AG04450 (cell line): ENCODE measurements at regions not wholly inside any gene's neighbourhood (a gene's known extent, or its start where the extent isn't known, plus 50 kb on each side); places are given as distances from the start of the nearest gene placed in this dataset.

Experiments
- CTCF ChIA-PET: fragments of 300-600, 350-600 bp; formaldehyde crosslinking; extraction: SDS; loops from one replicate; lab custom pipeline; 2022; ENCODE audit warnings: antibody characterized with exemption, inconsistent platforms; lab: Charles Lee
- POLR2A ChIA-PET: fragments of 350-600 bp; formaldehyde crosslinking; extraction: SDS; loops from one replicate; lab custom pipeline; 2021; ENCODE audit warnings: antibody characterized with exemption, inconsistent platforms; lab: Yijun Ruan, JAX
- DNase-seq: peaks from one replicate; pipeline ENCODE4 v3.0.0-alpha.2; 2011; ENCODE audit warnings: low read depth, low spot score
- H3K27ac ChIP-seq: one replicate; pipeline ENCODE4 v1.5.1; 2012; ENCODE audit warnings: low read depth, low read length, control low read depth
- H3K27me3 ChIP-seq: one replicate; pipeline ENCODE4 v1.6.0; 2012; ENCODE audit warnings: low read length; ENCODE audit not compliant: control insufficient read depth, insufficient read depth
- H3K4me3 ChIP-seq: 2 replicates; pipeline ENCODE4 v1.5.1; 2011; ENCODE audit warnings: mild to moderate bottlenecking, low read depth, low read length, control low read depth
- H3K9me3 ChIP-seq: 2 replicates; pipeline ENCODE4 v1.5.1; 2012; ENCODE audit warnings: low read length; ENCODE audit not compliant: control insufficient read depth, insufficient read depth
- TF ChIP-seq, protein P1 (sequence below): IDR thresholded peaks from 2 replicates; pipeline ENCODE4 v1.5.1; 2011; ENCODE audit warnings: low read depth, low read length, control low read depth, inconsistent platforms

DNA sequence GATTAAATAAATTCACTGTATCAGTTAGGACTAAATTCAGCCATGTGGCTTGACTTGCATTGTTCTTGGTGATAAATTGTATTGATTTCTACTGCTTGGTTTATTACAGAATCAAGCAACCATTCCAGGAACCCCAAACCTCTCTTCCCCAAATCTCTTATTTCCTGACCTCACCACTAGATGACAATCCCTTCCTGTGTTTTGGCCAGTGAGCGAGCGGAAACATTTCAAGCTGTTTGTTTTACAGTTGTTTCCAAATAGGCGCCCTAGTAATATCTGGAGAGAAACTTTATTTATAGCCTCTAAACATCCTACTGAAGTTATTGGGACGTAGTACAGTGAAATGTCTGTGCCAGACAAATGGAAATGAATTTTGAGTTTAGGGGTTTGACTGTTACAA lies 161.1 kb downstream of the SNAPC1 start:
- ChIA-PET POLR2A (interaction anchor here (0.9 kb wide), 1 partner anchor 203 kb away, joined by 3 read pairs; no protein-coding TSS in a partner anchor), CTCF (interaction anchor here (0.6 to 3.4 kb wide), 6 partner anchors 144 to 208 kb away, joined by 3 to 74 read pairs (median 3); no protein-coding TSS in a partner anchor)
- H3K27me3 ChIP-seq, result no peaks in the 10 kb centered on the region
- TF ChIP-seq, protein P1, sequence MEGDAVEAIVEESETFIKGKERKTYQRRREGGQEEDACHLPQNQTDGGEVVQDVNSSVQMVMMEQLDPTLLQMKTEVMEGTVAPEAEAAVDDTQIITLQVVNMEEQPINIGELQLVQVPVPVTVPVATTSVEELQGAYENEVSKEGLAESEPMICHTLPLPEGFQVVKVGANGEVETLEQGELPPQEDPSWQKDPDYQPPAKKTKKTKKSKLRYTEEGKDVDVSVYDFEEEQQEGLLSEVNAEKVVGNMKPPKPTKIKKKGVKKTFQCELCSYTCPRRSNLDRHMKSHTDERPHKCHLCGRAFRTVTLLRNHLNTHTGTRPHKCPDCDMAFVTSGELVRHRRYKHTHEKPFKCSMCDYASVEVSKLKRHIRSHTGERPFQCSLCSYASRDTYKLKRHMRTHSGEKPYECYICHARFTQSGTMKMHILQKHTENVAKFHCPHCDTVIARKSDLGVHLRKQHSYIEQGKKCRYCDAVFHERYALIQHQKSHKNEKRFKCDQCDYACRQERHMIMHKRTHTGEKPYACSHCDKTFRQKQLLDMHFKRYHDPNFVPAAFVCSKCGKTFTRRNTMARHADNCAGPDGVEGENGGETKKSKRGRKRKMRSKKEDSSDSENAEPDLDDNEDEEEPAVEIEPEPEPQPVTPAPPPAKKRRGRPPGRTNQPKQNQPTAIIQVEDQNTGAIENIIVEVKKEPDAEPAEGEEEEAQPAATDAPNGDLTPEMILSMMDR, result peak; percentile 83
- no peak overlapping the region for H3K27ac ChIP-seq
- no peak overlapping the region for H3K4me3 ChIP-seq
- H3K9me3 ChIP-seq, result no peaks in the 10 kb centered on the region
- DNase-seq, result peak; percentile 23

DNA sequence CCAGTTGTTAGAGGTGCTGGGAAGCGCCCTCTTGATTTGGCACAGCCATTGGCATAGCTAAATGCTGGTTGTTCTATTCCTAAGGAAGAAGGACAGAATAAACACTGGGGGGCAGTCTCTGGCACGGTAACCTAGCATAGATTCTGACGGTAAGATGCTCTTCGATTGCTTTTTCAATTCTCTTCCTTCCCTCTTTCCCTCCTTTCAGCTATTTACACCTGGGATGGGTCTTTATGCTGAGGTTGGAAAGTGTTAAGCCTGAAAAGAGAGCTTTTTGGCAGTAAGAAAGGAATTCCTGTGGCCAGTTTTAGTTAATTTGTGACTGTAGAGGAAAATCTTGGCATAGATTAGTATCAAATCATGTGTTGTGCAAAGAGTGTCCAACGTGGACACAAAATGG lies 162.8 kb downstream of the SNAPC1 start:
- no peaks in the 10 kb centered on the region for H3K27me3 ChIP-seq
- TF ChIP-seq, protein P1, result peak; percentile 25; the same call in 1 of the 2 replicates
- H3K9me3 ChIP-seq, result no peaks in the 10 kb centered on the region
- DNase-seq, result no peak
- POLR2A ChIA-PET, result no interaction called here
- no peak overlapping the region for H3K4me3 ChIP-seq
- CTCF ChIA-PET, result interaction anchor here (0.7 to 3.5 kb wide), 4 partner anchors 29 to 203 kb away, joined by 3 to 77 read pairs (median 8); no protein-coding TSS in a partner anchor
- no peak overlapping the region for H3K27ac ChIP-seq

GRCh38 chr14:61925732-61926435 lies 163.7 kb downstream of the SNAPC1 start:
- POLR2A ChIA-PET, result no interaction called here
- no peaks in the 10 kb centered on the region for H3K27me3 ChIP-seq
- H3K4me3 ChIP-seq, result no peak overlapping the region
- CTCF ChIA-PET, result interaction anchor here (0.8 to 3.5 kb wide), 4 partner anchors 192 to 202 kb away, joined by 4 to 77 read pairs (median 10); no protein-coding TSS in a partner anchor
- no peak overlapping the region for H3K27ac ChIP-seq
- no peaks in the 10 kb centered on the region for H3K9me3 ChIP-seq
- DNase-seq, result no peak
- TF ChIP-seq, protein P1, result no peak

- H3K27me3 ChIP-seq, result no peaks in the 10 kb centered on the region
- no peaks in the 10 kb centered on the region for H3K9me3 ChIP-seq
- H3K27ac ChIP-seq, result peak overlapping the region; percentile 32
- POLR2A ChIA-PET, result interaction anchor here (2.0 kb wide), 1 partner anchor 38 kb away, joined by 10 read pairs; no protein-coding TSS in a partner anchor
- TF ChIP-seq, protein P1, result no peak
- CTCF ChIA-PET, result interaction anchor here (0.6 to 3.5 kb wide), 5 partner anchors 33 to 630 kb away, joined by 3 to 77 read pairs (median 3); no protein-coding TSS in a partner anchor
- no peak overlapping the region for H3K4me3 ChIP-seq
- DNase-seq, result peak; percentile 30
Measured at GRCh38 chr14:61927060-61927459, 164.8 kb downstream of the SNAPC1 start.

DNA sequence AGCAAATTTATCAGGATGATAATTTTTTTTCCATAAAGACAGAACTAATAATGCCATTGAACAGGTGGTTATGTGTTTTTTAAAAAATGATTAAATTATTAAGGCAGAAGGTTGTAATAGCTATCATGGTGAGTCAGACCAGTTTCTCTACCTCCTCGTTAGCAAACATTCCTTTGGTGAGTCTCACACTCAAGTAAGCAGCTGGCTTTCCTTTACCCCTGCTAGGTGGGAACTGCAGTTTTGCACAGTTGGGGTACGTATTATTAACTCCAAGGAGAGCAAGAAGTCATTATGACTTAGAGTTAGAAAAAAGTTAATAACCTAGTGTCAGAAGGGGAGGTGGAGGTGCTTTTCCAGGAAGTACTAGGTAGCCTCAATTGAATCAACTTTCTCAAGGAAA lies 165.3 kb downstream of the SNAPC1 start:
- ChIA-PET CTCF (interaction anchor here (0.6 to 3.5 kb wide), 6 partner anchors 33 to 631 kb away, joined by 3 to 77 read pairs (median 5); no protein-coding TSS in a partner anchor), POLR2A (interaction anchor here (0.9 to 2.0 kb wide), 2 partner anchors 18 to 37 kb away, joined by 3 to 10 read pairs; no protein-coding TSS in a partner anchor)
- TF ChIP-seq, protein P1, result no peak
- no peaks in the 10 kb centered on the region for H3K27me3 ChIP-seq
- no peaks in the 10 kb centered on the region for H3K9me3 ChIP-seq
- peak; percentile 55 for DNase-seq
- no peak overlapping the region for H3K4me3 ChIP-seq
- no peak overlapping the region for H3K27ac ChIP-seq
